IPS-NIHi7 (cell line): ENCODE measurements at regions not wholly inside any gene's neighbourhood (a gene's known extent, or its start where the extent isn't known, plus 50 kb on each side); places are given as distances from the start of the nearest gene placed in this dataset.
A peak's percentile ranks its signal among the peaks of the same experiment; 100 is the strongest.
"Not testable (repeated sequence)": the region's sequence is repeated elsewhere in the genome, so short reads cannot be mapped to it uniquely, and the experiment has no call there.

ENCODE experiments used
- DNase-seq: peaks from one replicate; pipeline ENCODE4 v3.0.0; 2012; ENCODE audit warnings: mixed read lengths; ENCODE audit errors: extremely low spot score

DNA sequence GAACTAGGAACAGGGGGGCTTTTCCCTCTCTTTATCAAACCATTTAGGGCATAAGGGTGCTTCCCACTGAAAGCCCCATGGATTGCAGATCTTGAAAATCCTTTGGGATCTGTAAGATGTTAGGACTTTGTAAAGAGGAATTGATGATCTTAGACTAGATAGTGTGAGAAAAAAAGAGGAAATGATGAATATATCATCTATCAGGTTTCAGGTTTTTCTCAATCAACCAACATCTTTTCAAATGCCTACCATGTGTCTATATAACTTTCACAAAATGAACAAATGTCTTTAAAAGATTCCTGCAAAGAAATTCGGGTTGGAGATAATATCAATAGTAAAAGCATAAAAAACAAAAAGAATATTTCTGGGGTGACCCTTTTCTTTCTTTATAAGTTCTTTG, 50.1 kb downstream of the KCNC4 start:
- no peak for DNase-seq

GRCh38 chr1:110262296-110262695, 52.2 kb downstream of the KCNC4 start:
- DNase-seq, result no peak

DNA sequence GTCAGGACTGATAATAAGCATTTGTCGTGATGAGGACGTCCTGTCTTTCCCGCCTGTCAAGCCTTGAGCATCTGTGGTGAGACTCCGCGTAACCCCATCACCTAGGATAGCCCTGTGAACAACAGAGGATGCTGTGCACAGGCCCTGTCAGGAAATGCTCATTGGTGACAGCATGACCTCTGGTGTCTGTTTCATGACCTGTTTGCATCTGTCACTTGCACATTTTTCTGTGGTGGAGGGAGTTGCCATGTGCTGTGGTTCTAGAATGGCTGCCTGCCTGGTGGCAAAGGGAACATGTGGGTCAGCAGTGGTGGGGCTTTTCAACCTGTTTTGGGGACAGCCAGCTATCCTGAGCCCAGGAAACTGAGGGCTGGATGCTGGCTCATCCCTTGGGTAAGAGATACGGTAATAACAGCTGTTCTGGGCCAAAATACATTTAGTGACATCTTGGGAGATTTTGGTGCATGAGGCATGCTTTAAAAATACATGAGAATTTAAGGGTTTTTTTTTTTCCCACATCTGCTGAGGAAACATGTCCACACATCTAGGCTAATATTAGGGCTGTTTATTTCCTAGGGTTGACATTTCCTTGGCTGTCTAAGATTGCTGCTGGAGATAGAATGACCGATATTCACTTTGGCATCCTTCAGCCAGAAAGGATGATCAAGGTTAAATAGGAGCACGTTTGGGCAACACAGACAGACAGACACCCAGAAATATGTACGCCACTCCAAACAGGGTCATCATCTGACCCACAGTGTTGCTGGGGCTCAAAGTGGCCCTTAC, 52.9 kb downstream of the KCNC4 start:
- DNase-seq, result no peak

DNA sequence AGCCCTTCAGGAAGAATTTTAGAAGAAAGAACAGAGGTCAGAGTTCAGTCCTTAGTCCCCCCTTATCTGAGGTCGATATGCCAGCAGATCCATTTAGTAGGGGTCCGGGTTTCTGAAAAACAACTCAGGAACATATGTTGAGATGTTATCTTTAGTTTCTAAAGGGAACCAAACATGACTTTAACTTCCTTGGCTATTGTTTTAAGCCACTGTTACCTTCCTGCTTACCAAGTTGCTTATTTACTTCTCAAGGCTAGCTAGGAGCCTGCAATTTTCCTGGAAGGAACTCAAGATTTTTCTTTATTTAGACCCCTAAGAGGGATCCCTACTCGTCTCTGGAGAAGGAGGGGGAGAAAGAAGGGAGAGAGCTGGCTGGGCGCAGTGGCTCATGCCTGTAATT, 54.3 kb downstream of the KCNC4 start:
- DNase-seq, result no peak

DNA sequence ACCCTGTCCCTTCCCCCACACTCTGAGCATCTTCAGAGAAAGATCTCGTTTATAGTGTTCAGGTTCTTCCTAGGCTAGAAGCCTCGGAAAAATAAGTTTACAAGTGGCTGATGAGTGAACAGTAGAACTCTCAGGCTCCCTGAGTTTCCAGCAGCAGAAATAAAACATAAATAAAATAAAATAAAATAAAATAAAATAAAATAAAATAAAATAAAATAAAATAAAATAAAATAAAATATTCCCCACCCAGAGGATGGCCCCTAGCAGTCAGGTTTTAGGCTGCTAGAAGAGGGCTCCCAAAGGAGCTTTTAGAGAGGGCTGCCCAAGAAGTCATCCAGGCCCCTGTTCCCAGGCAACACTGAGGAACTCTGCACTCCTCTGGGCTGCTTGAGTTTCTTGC, 55.1 kb downstream of the KCNC4 start:
- no peak for DNase-seq

DNA sequence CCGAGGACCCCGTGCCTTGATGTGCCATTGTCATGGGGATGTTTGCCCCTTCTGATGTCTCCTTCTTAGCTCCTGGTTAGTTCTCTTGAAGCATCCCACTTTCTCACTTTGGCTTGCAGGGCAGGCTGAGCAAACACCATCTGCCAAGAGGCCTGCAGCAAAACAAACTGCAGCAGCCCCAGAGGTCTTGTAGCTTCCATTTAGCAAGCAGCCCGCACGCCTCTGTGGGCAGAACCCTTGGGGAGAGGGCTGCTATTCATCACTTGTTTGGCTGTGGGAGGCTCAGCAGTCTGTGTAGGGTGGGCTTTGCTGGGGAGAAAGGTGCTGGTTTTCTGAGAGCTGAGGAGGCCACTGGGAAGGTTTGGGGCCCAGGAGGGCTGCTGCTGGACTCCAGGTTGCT, 56.7 kb downstream of the KCNC4 start:
- DNase-seq, result no peak

DNA sequence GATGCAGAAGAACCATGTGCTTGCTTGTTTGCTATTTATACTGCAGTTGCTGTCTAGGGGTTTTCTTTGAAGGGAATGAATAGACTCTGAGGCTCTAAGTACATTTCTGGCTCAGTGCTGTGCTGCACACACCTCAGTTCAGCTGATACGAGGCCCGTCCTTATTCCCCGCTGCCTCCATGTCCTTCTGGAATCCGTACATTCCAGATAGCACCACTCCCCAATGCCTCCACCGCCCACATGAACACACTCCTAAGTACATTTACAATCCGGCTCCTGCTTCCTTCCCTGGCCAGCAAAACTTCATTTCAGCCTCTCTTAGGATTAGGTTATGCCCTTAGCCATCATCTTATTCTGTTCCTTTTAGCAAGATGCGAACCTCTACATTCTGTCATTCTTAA, 57.1 kb downstream of the KCNC4 start:
- no peak for DNase-seq

DNA sequence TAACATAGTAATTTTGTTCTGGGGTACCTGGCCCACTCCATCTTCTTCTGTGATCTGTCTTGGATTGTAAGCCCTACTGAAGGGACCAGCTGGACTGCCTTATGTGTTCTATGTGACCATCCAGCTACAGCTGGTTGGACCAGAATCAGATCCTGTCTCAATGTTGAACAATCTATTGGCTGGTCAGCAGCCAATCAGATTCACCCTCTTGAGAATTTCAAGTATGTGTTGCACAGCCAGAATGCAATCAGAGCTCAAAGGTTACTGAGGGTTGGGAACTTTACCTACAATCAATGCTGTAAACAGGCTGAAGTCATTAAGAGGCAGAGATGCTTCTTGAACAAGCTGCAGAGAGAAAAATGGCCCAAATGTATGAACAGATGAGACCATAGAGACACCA, 61.9 kb downstream of the KCNC4 start:
- no peak for DNase-seq

DNA sequence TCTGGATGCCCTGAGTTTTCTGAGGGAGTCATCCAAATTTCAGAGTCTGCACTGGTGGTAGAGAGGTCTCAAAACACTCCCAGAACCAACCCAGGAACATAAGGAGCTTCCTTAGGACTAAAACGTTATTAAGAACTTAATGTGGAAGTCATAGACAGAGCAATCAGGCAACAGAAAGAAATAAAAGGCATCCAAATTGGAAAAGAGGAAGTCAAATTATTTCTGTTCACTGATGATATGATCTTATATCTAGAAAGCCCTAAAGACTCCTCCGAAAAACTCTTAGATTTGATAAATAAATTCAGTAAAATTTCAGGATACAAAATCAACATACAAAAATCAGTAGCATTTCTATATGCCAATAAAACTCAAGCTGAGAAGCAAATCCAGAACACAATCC, 63.7 kb downstream of the KCNC4 start:
- not testable (repeated sequence) for DNase-seq

- DNase-seq, result peak; percentile 31
Observed at GRCh38 chr1:110280126-110280525, 59.1 kb upstream of the RBM15 start.

DNA sequence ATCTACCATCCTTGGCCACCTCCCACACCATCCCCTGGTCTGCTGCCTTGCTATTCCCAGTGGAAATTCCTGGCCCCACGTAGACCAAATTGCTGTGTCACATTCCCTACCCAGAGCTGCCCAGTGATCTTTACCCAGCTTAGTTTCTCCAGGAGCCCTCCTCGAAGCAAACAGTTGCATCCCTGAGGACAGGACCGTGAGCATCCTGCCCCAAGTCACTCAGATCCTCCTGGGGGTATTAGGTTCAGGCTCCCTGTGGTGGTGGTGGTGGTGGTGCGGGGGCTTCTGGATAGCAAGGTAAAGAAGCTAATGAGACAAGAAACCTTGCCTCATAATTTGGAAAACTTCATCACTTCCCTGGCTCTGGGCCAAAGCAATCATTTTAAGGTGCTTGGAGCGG, 58.4 kb upstream of the RBM15 start:
- no peak for DNase-seq

DNA sequence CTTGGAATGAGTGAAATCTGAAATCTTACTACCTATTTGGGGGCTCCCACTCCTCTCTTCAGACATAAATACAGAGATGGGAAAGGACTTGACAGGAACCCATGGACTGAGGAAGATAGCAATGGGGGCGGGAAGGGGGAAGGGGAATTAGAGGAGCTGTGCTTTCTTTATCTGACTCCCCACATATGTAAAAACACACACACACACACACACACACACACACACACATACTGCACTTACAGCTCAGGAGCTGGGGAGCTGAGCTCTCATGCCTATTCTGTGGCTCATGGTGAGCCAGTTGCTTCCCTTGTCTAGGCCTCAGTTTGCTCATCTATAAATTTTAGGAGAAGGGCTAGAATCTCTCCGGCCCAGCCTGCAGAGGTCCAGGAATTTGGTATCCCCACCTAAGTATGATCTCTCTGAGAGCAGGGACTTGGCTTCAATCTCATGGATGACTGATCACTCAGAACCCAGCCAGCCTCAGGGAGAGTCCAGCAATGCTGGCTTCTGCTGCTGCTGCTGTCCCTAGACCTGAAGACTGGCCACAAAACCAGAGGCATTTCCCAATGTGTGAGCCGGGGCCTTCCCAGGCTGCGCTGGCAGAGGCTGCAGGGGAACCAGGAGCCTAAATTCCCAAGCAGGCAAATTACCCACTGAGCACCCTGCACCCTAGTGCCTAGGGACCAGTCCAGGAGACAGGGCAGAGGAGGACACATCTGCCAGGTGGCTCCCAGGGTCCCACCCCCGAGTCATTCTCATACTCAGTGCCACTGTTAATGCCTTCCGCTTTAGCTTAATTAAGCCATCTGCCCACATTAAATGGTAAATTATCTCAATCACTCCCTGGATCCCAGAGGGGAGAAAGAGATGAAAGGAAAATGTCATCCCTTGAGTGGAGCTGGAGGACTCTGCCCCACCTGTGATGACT, 57.5 kb upstream of the RBM15 start:
- DNase-seq, result no peak

GRCh38 chr1:110282395-110282794, 56.8 kb upstream of the RBM15 start:
- no peak for DNase-seq

DNA sequence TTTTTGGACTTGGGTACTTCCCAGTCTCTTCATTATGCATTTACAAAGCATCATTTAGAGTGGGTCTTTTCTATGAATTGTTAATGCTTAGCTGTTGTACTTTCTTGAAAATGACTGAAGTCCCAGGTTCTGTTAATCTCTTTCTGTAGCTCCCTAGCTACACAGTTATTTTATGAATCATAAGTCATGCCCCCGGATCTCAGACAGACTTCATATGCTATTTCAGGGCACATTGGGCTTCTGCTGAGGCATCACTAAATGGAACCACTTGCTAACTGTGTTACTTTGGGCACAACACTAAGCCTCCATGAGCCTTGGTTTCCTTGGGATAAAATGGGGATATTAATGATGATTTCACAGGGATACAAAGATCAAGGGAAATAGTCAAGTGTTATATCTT, 55.5 kb upstream of the RBM15 start:
- DNase-seq, result no peak

DNA sequence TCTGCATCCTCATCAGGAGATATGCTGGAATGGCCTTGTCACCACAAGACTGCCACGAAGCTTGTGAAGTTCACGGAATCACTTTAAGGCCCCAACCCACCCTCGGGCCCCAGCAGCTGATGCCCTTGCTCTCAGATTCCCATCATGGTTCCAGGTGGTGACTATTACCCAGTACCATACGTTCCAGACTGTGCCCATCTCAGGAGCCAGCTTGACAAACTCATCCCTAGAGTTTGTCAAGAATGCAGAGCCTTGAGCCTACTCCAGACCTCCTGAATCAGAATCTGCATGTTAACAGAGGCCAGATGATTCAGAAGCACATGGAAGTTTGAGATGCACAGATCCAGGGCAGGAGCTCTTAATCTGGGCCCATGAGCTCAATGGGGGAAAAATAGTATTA, 53.9 kb upstream of the RBM15 start:
- no peak for DNase-seq

- DNase-seq, result no peak
Observed at GRCh38 chr1:110286564-110286963, 52.6 kb upstream of the RBM15 start.

GRCh38 chr1:110288111-110288510, 51.1 kb upstream of the RBM15 start:
- no peak for DNase-seq
